ENCODE measurements at regions not wholly inside any gene's neighbourhood (a gene's known extent, or its start where the extent isn't known, plus 50 kb on each side); places are given as distances from the start of the nearest gene placed in this dataset.

GRCh38 chr2:4020153-4020552, 316.8 kb downstream of the DCDC2C start:
- DNase-seq (ENCODE audit: low read depth, low spot score): no peak
- H3K4me3 ChIP-seq (ENCODE audit: low read length): no peak overlapping the region

GRCh38 chr2:4020649-4021048, 317.3 kb downstream of the DCDC2C start:
- H3K4me3 ChIP-seq (ENCODE audit: low read length): no peak overlapping the region
- no peak for DNase-seq (ENCODE audit: low read depth, low spot score)

- H3K4me3 ChIP-seq (ENCODE audit: low read length): no peak overlapping the region
- DNase-seq (ENCODE audit: low read depth, low spot score): no peak
Measured at GRCh38 chr2:4024605-4025004, 321.2 kb downstream of the DCDC2C start.

- H3K4me3 ChIP-seq (ENCODE audit: low read length): no peak overlapping the region
- DNase-seq (ENCODE audit: low read depth, low spot score): no peak
Measured at GRCh38 chr2:4029081-4029480, 325.7 kb downstream of the DCDC2C start.

- no peak for DNase-seq (ENCODE audit: low read depth, low spot score)
Measured at GRCh38 chr2:4039896-4040295, 336.5 kb downstream of the DCDC2C start.

GRCh38 chr2:4047961-4048891, 344.9 kb downstream of the DCDC2C start:
- peak; percentile 76 for DNase-seq (ENCODE audit: low read depth, low spot score)
- no peak overlapping the region for H3K4me3 ChIP-seq (ENCODE audit: low read length)

More at GRCh38 chr2:4039896-4040295, 336.5 kb downstream of the DCDC2C start:
- H3K4me3 ChIP-seq (ENCODE audit: low read length): no peak overlapping the region

- H3K4me3 ChIP-seq (ENCODE audit: low read length): no peak overlapping the region
Measured at GRCh38 chr2:4049463-4049862, 346.1 kb downstream of the DCDC2C start.

GRCh38 chr2:4053769-4054493, 350.6 kb downstream of the DCDC2C start:
- no peak for DNase-seq (ENCODE audit: low read depth, low spot score)
- H3K4me3 ChIP-seq (ENCODE audit: low read length): no peak overlapping the region

More at GRCh38 chr2:4049463-4049862, 346.1 kb downstream of the DCDC2C start:
- DNase-seq (ENCODE audit: low read depth, low spot score): no peak

GRCh38 chr2:4066217-4066616, 362.8 kb downstream of the DCDC2C start:
- DNase-seq (ENCODE audit: low read depth, low spot score): no peak
- no peak overlapping the region for H3K4me3 ChIP-seq (ENCODE audit: low read length)

- no peak overlapping the region for H3K4me3 ChIP-seq (ENCODE audit: low read length)
- DNase-seq (ENCODE audit: low read depth, low spot score): no peak
Measured at GRCh38 chr2:4073026-4073569, 369.7 kb downstream of the DCDC2C start.

GRCh38 chr2:4077017-4077416, 373.6 kb downstream of the DCDC2C start:
- H3K4me3 ChIP-seq (ENCODE audit: low read length): no peak overlapping the region
- no peak for DNase-seq (ENCODE audit: low read depth, low spot score)

- DNase-seq (ENCODE audit: low read depth, low spot score): no peak
- H3K4me3 ChIP-seq (ENCODE audit: low read length): no peak overlapping the region
Measured at GRCh38 chr2:4085186-4085585, 381.8 kb downstream of the DCDC2C start.

- no peak for DNase-seq (ENCODE audit: low read depth, low spot score)
- no peak overlapping the region for H3K4me3 ChIP-seq (ENCODE audit: low read length)
Measured at GRCh38 chr2:4090668-4091630, 387.6 kb downstream of the DCDC2C start.

GRCh38 chr2:4091869-4092268, 388.5 kb downstream of the DCDC2C start:
- no peak for DNase-seq (ENCODE audit: low read depth, low spot score)
- H3K4me3 ChIP-seq (ENCODE audit: low read length): no peak overlapping the region

- no peak overlapping the region for H3K4me3 ChIP-seq (ENCODE audit: low read length)
- DNase-seq (ENCODE audit: low read depth, low spot score): no peak
Measured at GRCh38 chr2:4094743-4095142, 391.4 kb downstream of the DCDC2C start.

GRCh38 chr2:4096978-4097766, 393.8 kb downstream of the DCDC2C start:
- no peak for DNase-seq (ENCODE audit: low read depth, low spot score)
- no peak overlapping the region for H3K4me3 ChIP-seq (ENCODE audit: low read length)

GRCh38 chr2:4098137-4098536, 394.8 kb downstream of the DCDC2C start:
- DNase-seq (ENCODE audit: low read depth, low spot score): no peak
- no peak overlapping the region for H3K4me3 ChIP-seq (ENCODE audit: low read length)

- H3K4me3 ChIP-seq (ENCODE audit: low read length): no peak overlapping the region
- DNase-seq (ENCODE audit: low read depth, low spot score): no peak
Measured at GRCh38 chr2:4101936-4102335, 398.6 kb downstream of the DCDC2C start.

Data from Jurkat, Clone E6-1 (cell line).